ENCODE measurements at regions not wholly inside any gene's neighbourhood (a gene's known extent, or its start where the extent isn't known, plus 50 kb on each side); places are given as distances from the start of the nearest gene placed in this dataset.

- H3K27ac ChIP-seq (ENCODE audit: insufficient read depth, low read length), result no peak overlapping the region
- no peak overlapping the region for H4K91ac ChIP-seq (ENCODE audit: insufficient read depth, low read depth, low read length)
- no peak overlapping the region for H3K23ac ChIP-seq (ENCODE audit: low read depth, low read length)
- no peak overlapping the region for H2BK120ac ChIP-seq (ENCODE audit: low read depth, low read length)
- H3K79me1 ChIP-seq (ENCODE audit: low read depth in 1 of 2, low read length in 2 of 2), result no peaks in the 10 kb centered on the region
- WGBS, 2 experiments (ENCODE audit: extremely low coverage in 2 of 2, insufficient read length in 1 of 2), result 20% methylated on average over 2 of the region's 4 CpGs; no CpG with 5 or more reads in 1 of the 2 experiments
- dilution Hi-C loops (cut with HindIII; ENCODE audit: low sequenced_read_pairs, unreplicated experiment), result no loop called here
- no peak overlapping the region for H2BK5ac ChIP-seq (ENCODE audit: low read depth, low read length, poor library complexity, severe bottlenecking)
- no peaks in the 10 kb centered on the region for H4K20me1 ChIP-seq (ENCODE audit: insufficient read depth, low read length)
- no peak for TF ChIP-seq RFX5 (IDR thresholded peaks at IDR 0.05; ENCODE audit: low read depth, low read length)
- no peak for TF ChIP-seq FOS (IDR thresholded peaks at IDR 0.05; ENCODE audit: low read depth, low read length)
- TF ChIP-seq MAZ (IDR thresholded peaks at IDR 0.05; ENCODE audit: borderline replicate concordance, low read depth, low read length), result no peak
- TF ChIP-seq CHD1 (IDR thresholded peaks at IDR 0.05; ENCODE audit: low read depth, low read length), result no peak
- TF ChIP-seq, protein P1, sequence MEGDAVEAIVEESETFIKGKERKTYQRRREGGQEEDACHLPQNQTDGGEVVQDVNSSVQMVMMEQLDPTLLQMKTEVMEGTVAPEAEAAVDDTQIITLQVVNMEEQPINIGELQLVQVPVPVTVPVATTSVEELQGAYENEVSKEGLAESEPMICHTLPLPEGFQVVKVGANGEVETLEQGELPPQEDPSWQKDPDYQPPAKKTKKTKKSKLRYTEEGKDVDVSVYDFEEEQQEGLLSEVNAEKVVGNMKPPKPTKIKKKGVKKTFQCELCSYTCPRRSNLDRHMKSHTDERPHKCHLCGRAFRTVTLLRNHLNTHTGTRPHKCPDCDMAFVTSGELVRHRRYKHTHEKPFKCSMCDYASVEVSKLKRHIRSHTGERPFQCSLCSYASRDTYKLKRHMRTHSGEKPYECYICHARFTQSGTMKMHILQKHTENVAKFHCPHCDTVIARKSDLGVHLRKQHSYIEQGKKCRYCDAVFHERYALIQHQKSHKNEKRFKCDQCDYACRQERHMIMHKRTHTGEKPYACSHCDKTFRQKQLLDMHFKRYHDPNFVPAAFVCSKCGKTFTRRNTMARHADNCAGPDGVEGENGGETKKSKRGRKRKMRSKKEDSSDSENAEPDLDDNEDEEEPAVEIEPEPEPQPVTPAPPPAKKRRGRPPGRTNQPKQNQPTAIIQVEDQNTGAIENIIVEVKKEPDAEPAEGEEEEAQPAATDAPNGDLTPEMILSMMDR (conservative IDR thresholded peaks at IDR 0.05; ENCODE audit: low read depth, low read length), result no peak
- TF ChIP-seq BHLHE40 (IDR thresholded peaks at IDR 0.05; ENCODE audit: low read depth, low read length), result no peak
- TF ChIP-seq ELK1 (IDR thresholded peaks at IDR 0.05; ENCODE audit: borderline replicate concordance, low read depth, low read length), result no peak
- no peak overlapping the region for H4K5ac ChIP-seq (ENCODE audit: low read depth, low read length)
- no peak overlapping the region for H3K4me3 ChIP-seq (ENCODE audit: insufficient read depth, low read depth, low read length)
- CTCF ChIA-PET, result no interaction called here
- no peak overlapping the region for H3K9ac ChIP-seq (ENCODE audit: low read depth, low read length)
- H2BK15ac ChIP-seq (ENCODE audit: low read depth, low read length), result no peak overlapping the region
- H2BK20ac ChIP-seq (ENCODE audit: low read depth, low read length), result 0 out of 2 replicates have a peak overlapping the region, but pooled peaks have one; percentile 33
- H3K36me3 ChIP-seq (ENCODE audit: control insufficient read depth, insufficient read depth, low read length), result no peaks in the 10 kb centered on the region
- no peak overlapping the region for H4K8ac ChIP-seq (ENCODE audit: low read depth in 2 of 2, low read length in 2 of 2)
- H3K14ac ChIP-seq (replicated peaks; ENCODE audit: low read depth, low read length), result no peak overlapping the region
- intact Hi-C loops (cut with micrococcal nuclease), result no loop called here
- H3K27me3 ChIP-seq (ENCODE audit: control insufficient read depth, insufficient read depth, low read length), result no peaks in the 10 kb centered on the region
- H3K9me1 ChIP-seq (ENCODE audit: insufficient read depth, low read length), result peaks cover 12% of the 10 kb centered on the region
- no peak overlapping the region for H3K56ac ChIP-seq (ENCODE audit: extremely low read depth, insufficient read depth, low read length)
- ATAC-seq (ENCODE audit: low read depth) (peak; percentile 43), DNase-seq (peak; percentile 54)
- no peak overlapping the region for H3K4me2 ChIP-seq (ENCODE audit: low read depth, low read length)
- H3K9me3 ChIP-seq (ENCODE audit: control insufficient read depth, insufficient read depth, low read length), result no peaks in the 10 kb centered on the region
- H3K4me1 ChIP-seq (ENCODE audit: control insufficient read depth, insufficient read depth, low read length), result peaks cover 8% of the 10 kb centered on the region
- H3K4ac ChIP-seq (ENCODE audit: low read depth, low read length), result 0 out of 2 replicates have a peak overlapping the region, but pooled peaks have one; percentile 20
- no peak overlapping the region for H2AK5ac ChIP-seq (ENCODE audit: low read depth, low read length)
- BruUV-seq (replicated peaks), result no TSS peak
- in situ Hi-C loops (cut with MboI; ENCODE audit: low sequenced_read_pairs), result no loop called here
- no peak overlapping the region for H2AK9ac ChIP-seq (replicated peaks; ENCODE audit: low read depth, low read length, poor library complexity)
- POLR2A ChIA-PET (ENCODE audit: unreplicated experiment), result no interaction called here
- H3K18ac ChIP-seq (ENCODE audit: low read depth, low read length), result no peak overlapping the region
- H2AFZ ChIP-seq (replicated peaks; ENCODE audit: low read length, poor library complexity), result no peak overlapping the region
Measured at GRCh38 chr2:19070886-19071285, 287.5 kb downstream of the OSR1 start.

Measured in IMR-90 (cell line).